ENCODE measurements at regions not wholly inside any gene's neighbourhood (a gene's known extent, or its start where the extent isn't known, plus 50 kb on each side); places are given as distances from the start of the nearest gene placed in this dataset.

- TF ChIP-seq CTCF (IDR thresholded peaks at IDR 0.05; ENCODE audit: low read length) = no peak
- no peak for TF ChIP-seq EZH2 (IDR thresholded peaks at IDR 0.05; ENCODE audit: borderline replicate concordance, low read length)
- Histone ChIP-seq H3K27me3 (ENCODE audit: insufficient read depth, low read length) (no peaks in the 10 kb centered on the region), H3K4me1 (ENCODE audit: insufficient read depth, low read length, severe bottlenecking) (no peaks in the 10 kb centered on the region), H3K9me2 (ENCODE audit: low read depth, low read length) (no peaks in the 10 kb centered on the region), H3K9ac (ENCODE audit: low read length) (no peak overlapping the region), H3K4me3 (ENCODE audit: low read depth, low read length, poor library complexity, severe bottlenecking) (no peak overlapping the region), H4K20me1 (ENCODE audit: insufficient read depth, low read length) (no peaks in the 10 kb centered on the region), H3K79me2 (ENCODE audit: insufficient read depth, low read length) (no peaks in the 10 kb centered on the region), H3K4me2 (ENCODE audit: low read length) (no peak overlapping the region), H3K36me3 (ENCODE audit: insufficient read depth, low read length) (no peaks in the 10 kb centered on the region), H3K27ac (ENCODE audit: low read depth, low read length, poor library complexity, severe bottlenecking) (no peak overlapping the region), H2AFZ (ENCODE audit: low read length) (no peak overlapping the region), H3K9me3 (ENCODE audit: low read length) (no peaks in the 10 kb centered on the region), H3F3A (ENCODE audit: insufficient read depth, low read length) (no peaks in the 10 kb centered on the region)
These were observed 107.2 kb upstream of the MKI67 start for GRCh38 chr10:128233422-128233821.

GRCh38 chr10:128237710-128238109 is 111.5 kb upstream of the MKI67 start:
- Histone ChIP-seq H4K20me1 (ENCODE audit: insufficient read depth, low read length) (no peaks in the 10 kb centered on the region), H3K4me1 (ENCODE audit: insufficient read depth, low read length, severe bottlenecking) (no peaks in the 10 kb centered on the region), H3K9ac (ENCODE audit: low read length) (no peak overlapping the region)

GRCh38 chr10:128241023-128241422 is 114.8 kb upstream of the MKI67 start:
- Histone ChIP-seq H4K20me1 (ENCODE audit: insufficient read depth, low read length) (no peaks in the 10 kb centered on the region), H3K36me3 (ENCODE audit: insufficient read depth, low read length) (no peaks in the 10 kb centered on the region), H3K9me3 (ENCODE audit: low read length) (no peaks in the 10 kb centered on the region), H2AFZ (ENCODE audit: low read length) (no peak overlapping the region), H3F3A (ENCODE audit: insufficient read depth, low read length) (no peaks in the 10 kb centered on the region), H3K27ac (ENCODE audit: low read depth, low read length, poor library complexity, severe bottlenecking) (no peak overlapping the region), H3K4me2 (ENCODE audit: low read length) (no peak overlapping the region), H3K9ac (ENCODE audit: low read length) (no peak overlapping the region), H3K4me3 (ENCODE audit: low read depth, low read length, poor library complexity, severe bottlenecking) (no peak overlapping the region), H3K27me3 (ENCODE audit: insufficient read depth, low read length) (no peaks in the 10 kb centered on the region), H3K9me2 (ENCODE audit: low read depth, low read length) (no peaks in the 10 kb centered on the region), H3K4me1 (ENCODE audit: insufficient read depth, low read length, severe bottlenecking) (no peaks in the 10 kb centered on the region), H3K79me2 (ENCODE audit: insufficient read depth, low read length) (no peaks in the 10 kb centered on the region)
- TF ChIP-seq CTCF (IDR thresholded peaks at IDR 0.05; ENCODE audit: low read length) = no peak
- TF ChIP-seq EZH2 (IDR thresholded peaks at IDR 0.05; ENCODE audit: borderline replicate concordance, low read length) = no peak

More at GRCh38 chr10:128237710-128238109, 111.5 kb upstream of the MKI67 start:
- Histone ChIP-seq H3K9me2 (ENCODE audit: low read depth, low read length) (no peaks in the 10 kb centered on the region), H3F3A (ENCODE audit: insufficient read depth, low read length) (no peaks in the 10 kb centered on the region), H3K4me3 (ENCODE audit: low read depth, low read length, poor library complexity, severe bottlenecking) (no peak overlapping the region), H3K79me2 (ENCODE audit: insufficient read depth, low read length) (no peaks in the 10 kb centered on the region), H3K9me3 (ENCODE audit: low read length) (no peaks in the 10 kb centered on the region), H2AFZ (ENCODE audit: low read length) (no peak overlapping the region), H3K36me3 (ENCODE audit: insufficient read depth, low read length) (no peaks in the 10 kb centered on the region), H3K4me2 (ENCODE audit: low read length) (no peak overlapping the region), H3K27ac (ENCODE audit: low read depth, low read length, poor library complexity, severe bottlenecking) (no peak overlapping the region), H3K27me3 (ENCODE audit: insufficient read depth, low read length) (no peaks in the 10 kb centered on the region)
- TF ChIP-seq CTCF (IDR thresholded peaks at IDR 0.05; ENCODE audit: low read length) = no peak
- TF ChIP-seq EZH2 (IDR thresholded peaks at IDR 0.05; ENCODE audit: borderline replicate concordance, low read length) = no peak
